ENCODE measurements at regions not wholly inside any gene's neighbourhood (a gene's known extent, or its start where the extent isn't known, plus 50 kb on each side); places are given as distances from the start of the nearest gene placed in this dataset.

DNA sequence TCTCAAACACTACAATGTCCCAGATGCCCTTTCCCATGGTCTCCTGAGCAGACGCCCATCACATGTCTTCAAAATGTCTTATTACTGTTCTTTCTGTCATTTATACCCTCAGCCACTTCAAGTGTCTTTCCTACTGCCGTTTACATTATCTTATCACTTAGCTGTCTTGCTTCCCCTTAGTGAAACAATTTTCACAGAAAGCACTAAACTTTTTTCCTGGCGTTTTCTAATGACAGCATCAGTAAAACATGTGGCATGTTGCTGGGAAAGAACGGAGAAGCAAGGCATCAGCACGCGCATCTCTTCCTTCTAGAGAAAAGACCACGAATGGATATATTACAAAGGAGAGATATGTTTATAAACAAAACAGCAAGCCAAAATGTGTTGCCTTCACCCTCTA lies 189.7 kb upstream of the SLIT2 start:
- no peak overlapping the region for H3K4me3 ChIP-seq
- intact Hi-C loops (cut with DNase I), result no loop called here
- TF ChIP-seq, protein P1, sequence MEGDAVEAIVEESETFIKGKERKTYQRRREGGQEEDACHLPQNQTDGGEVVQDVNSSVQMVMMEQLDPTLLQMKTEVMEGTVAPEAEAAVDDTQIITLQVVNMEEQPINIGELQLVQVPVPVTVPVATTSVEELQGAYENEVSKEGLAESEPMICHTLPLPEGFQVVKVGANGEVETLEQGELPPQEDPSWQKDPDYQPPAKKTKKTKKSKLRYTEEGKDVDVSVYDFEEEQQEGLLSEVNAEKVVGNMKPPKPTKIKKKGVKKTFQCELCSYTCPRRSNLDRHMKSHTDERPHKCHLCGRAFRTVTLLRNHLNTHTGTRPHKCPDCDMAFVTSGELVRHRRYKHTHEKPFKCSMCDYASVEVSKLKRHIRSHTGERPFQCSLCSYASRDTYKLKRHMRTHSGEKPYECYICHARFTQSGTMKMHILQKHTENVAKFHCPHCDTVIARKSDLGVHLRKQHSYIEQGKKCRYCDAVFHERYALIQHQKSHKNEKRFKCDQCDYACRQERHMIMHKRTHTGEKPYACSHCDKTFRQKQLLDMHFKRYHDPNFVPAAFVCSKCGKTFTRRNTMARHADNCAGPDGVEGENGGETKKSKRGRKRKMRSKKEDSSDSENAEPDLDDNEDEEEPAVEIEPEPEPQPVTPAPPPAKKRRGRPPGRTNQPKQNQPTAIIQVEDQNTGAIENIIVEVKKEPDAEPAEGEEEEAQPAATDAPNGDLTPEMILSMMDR (IDR thresholded peaks at IDR 0.05), result no peak
- no peak for TF ChIP-seq POLR2A (IDR thresholded peaks at IDR 0.05)
- TF ChIP-seq EP300 (IDR thresholded peaks at IDR 0.05), result no peak
- no peak overlapping the region for H3K27ac ChIP-seq
- no peaks in the 10 kb centered on the region for H3K4me1 ChIP-seq (ENCODE audit: insufficient read depth)
- WGBS, 3 donors, result 26 to 34% (median 27%) methylated on average over 7 of the region's 7 CpGs
- no peaks in the 10 kb centered on the region for H3K27me3 ChIP-seq
- DNase-seq, result no peak
- H3K9me3 ChIP-seq, result no peaks in the 10 kb centered on the region
- H3K36me3 ChIP-seq, result no peaks in the 10 kb centered on the region

DNA sequence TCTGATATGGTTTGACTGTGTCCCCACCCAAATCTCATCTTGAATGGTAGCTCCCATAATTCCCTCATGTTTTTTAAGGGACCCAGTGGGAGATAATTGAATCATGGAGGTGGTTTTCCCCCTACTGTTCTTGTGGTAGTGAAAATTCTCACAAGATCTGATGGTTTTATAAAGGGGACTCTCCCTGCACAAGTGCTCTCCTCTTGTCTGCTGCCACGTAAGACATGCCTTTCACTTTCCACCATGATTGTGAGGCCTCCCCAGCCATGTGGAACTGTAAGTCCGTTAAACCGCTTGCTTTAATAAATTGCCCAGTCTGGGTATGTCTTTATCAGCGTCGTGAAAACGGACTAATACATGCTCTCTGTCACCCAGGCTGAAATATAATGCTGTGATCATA lies 200.9 kb upstream of the SLIT2 start:
- Histone ChIP-seq H3K27ac (no peak overlapping the region), H3K4me1 (ENCODE audit: insufficient read depth) (no peaks in the 10 kb centered on the region), H3K4me3 (no peak overlapping the region), H3K27me3 (no peaks in the 10 kb centered on the region), H3K9me3 (no peaks in the 10 kb centered on the region), H3K36me3 (no peaks in the 10 kb centered on the region)
- TF ChIP-seq POLR2A (IDR thresholded peaks at IDR 0.05), result no peak
- no peak for TF ChIP-seq EP300 (IDR thresholded peaks at IDR 0.05)
- TF ChIP-seq, protein P1 (IDR thresholded peaks at IDR 0.05), result no peak
- intact Hi-C loops (cut with DNase I), result no loop called here
- DNase-seq, result no peak
- 94 to 97% (median 95%) methylated on average over 6 of the region's 6 CpGs for whole genome bisulfite sequencing, 3 donors

DNA sequence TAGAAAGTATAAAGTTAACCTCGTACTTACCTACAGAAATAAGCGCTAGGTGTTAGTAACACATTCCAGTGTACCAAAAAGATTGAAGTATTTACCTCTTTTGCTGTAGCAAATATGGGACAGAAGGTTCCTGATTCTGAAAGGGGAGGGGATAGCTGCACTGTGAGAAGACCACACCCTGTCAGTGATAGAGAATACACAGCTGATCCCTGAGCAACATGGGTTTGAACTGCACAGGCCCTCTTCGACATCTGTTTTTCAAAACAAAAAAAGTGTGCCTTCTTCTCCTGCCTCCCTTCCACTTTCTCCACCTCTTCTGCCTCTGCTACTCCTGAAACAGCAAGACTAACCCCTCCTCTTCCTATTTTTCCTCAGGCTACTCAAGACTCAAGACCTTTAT lies 201.8 kb upstream of the SLIT2 start:
- Histone ChIP-seq H3K36me3 (no peaks in the 10 kb centered on the region), H3K9me3 (no peaks in the 10 kb centered on the region), H3K4me3 (no peak overlapping the region), H3K27ac (no peak overlapping the region), H3K27me3 (no peaks in the 10 kb centered on the region), H3K4me1 (ENCODE audit: insufficient read depth) (no peaks in the 10 kb centered on the region)
- TF ChIP-seq, protein P1 (IDR thresholded peaks at IDR 0.05), result no peak
- 63 to 75% (median 68%) methylated on average over 3 of the region's 3 CpGs for WGBS, 3 donors
- DNase-seq, result no peak
- intact Hi-C loops (cut with DNase I), result no loop called here

DNA sequence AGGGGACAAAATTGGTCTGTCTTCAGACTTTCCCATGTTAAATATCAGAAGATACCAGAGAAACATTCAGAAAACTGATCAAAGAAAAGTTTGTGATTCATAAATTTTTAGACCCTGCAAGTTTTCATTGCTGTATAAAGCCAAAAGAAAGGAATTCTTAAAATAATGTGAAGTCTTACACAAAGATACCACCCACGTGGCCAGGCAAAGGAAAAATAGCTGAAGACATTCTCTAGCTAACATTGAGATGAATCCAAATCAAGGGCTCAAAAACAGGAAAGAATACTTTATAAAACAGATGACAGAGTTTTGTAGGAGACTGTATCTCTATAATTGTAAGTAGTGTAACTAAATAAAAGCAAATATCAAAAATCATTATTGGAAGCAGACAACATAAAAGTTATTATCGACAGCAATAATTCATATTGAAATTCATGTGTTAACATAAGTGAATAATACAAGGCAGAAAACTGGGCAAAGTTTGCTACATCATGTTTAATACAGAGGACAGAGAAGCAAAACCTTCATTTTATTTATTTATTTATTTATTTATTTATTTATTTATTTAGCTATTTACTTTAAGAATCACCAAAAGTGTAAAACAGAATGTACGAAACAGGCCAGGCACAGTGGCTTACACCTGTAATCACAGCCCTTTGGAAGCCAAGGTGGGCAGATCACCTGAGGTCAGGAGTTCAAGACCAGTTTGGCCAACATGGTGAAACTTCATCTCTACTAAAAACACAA lies 204.6 kb upstream of the SLIT2 start:
- H3K27me3 ChIP-seq, result no peaks in the 10 kb centered on the region
- H3K36me3 ChIP-seq, result no peaks in the 10 kb centered on the region
- 60 to 65% (median 65%) methylated on average over 3 of the region's 3 CpGs for WGBS, 3 donors
- no peak overlapping the region for H3K27ac ChIP-seq
- intact Hi-C loops (cut with DNase I), result no loop called here
- DNase-seq, result no peak
- no peak overlapping the region for H3K4me3 ChIP-seq
- TF ChIP-seq POLR2A (IDR thresholded peaks at IDR 0.05) (no peak), EP300 (IDR thresholded peaks at IDR 0.05) (no peak)
- TF ChIP-seq, protein P1 (IDR thresholded peaks at IDR 0.05), result no peak
- H3K9me3 ChIP-seq, result no peaks in the 10 kb centered on the region
- H3K4me1 ChIP-seq (ENCODE audit: insufficient read depth), result no peaks in the 10 kb centered on the region
